NOMO-1 treated with dmso at 0.1 percent for 144 hours (cell line): ENCODE measurements at regions not wholly inside any gene's neighbourhood (a gene's known extent, or its start where the extent isn't known, plus 50 kb on each side); places are given as distances from the start of the nearest gene placed in this dataset.
A peak's percentile ranks its signal among the peaks of the same experiment; 100 is the strongest.

Source experiments
- DNase-seq: peaks from one replicate; lab custom pipeline; 2025; ENCODE audit not compliant: unreplicated experiment; lab: John Stamatoyannopoulos, UW

DNA sequence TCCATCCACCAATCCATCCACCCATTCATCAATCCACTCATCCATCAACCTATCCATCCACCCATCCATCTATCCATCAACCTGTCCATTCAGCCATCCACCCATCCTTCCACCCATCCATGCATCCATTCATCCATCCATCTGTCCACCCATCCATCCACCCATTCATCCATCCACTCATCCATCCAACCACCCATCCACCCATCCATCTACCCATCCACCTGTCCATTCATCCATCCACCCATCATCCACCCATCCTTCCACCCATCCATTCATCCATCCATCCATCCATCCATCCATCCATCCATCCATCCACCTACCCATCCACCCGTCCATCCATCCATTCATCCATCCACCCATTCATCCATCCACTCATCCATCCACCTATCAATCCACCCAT is 195.8 kb downstream of the NXNL2 start:
- DNase-seq = no peak

DNA sequence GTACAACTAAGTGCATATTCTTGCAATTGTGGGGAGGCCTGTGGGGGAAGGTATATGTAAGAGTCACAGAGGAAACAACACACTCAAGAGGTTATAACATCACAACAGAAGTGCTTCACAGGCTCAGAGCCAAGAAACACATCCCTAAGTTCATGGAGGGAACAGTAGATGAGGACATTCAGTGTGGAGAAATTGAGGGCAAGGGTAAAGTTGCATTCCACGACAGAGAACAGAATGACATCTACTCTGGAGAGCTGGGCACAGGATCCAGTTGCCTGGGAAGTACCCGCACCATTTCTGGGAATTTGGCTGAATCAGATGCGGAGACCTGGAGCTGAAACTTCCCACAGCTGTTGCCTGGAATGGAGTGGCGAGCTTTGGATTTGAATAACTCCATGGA is 197.2 kb downstream of the NXNL2 start:
- DNase-seq = no peak

DNA sequence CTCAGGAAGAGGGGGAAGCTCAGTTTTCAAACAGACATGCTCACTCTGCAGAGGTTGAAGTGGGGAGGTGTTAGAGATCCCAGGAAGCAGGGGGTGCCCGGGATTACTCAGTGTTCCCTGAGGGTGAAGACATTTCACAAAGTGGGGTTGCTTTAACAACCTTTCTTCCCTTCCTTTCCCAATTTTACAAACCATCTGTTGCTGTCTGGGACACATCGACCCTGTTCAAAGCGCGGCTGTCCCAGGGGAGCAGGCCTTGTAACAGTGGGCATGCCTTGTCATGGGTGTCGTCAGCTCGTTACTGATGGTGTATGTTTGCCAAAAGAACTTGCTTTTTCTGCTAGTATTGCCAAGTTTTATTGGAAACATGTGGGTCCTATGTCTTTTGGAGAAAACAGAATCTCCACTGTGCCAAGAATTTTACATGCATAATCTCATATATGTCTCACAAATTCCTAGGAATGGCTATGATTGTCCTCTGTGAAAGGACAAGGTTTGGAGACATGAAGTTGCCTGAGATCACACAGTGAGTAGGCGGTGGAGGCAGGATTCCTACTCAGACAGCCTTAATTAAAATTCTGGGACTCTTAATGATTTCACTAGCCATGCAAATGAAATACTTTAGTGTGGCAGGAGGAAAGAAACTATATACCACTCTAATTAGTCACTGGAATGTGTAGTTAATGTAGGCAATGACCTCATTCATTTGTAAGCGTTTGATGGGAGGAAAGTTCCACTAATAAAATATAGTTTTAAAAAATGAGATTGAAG is 198.9 kb downstream of the NXNL2 start:
- no peak for DNase-seq

DNA sequence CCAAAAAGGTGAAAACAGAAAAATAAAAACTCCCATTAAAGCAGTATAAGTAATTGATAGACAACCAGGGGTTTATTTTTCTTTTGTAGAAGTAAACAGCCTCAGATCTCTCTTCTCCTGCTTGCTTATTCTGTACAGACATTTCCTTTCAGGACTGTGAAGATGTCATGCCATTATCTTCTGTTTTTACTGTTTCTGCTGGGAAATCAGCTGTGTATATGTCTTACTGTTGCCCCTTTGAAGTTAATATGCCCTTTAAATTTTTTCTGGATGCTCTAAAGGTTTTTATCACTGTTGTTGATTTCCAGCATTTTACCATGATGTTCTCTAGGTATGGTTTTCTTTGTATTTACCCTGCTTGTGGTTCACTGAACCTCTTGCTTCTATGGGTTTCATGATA is 199.5 kb downstream of the NXNL2 start:
- DNase-seq = no peak

DNA sequence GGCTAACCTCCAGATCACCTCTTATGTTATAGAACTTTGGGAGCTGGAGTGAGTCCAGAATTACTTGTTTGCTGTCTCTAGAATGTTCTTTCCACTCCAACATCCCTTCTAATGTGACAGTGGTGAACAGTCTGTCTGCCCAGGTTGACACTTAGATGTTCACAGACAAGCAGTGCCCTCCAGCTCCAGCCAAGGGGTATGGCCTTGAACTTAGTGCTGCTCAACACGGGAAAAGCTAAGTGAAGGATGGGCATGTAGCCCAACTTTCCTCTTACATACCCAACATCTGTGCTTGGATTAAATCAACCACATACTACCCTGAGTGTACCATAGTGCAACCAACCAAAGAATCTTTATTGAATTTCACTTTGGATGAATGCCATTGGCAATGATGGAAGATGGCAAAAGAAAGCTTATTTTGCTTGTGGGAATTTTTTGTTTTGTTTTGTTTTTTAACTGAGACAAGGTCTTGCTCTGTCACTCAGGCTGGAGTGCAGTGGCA is 201.2 kb downstream of the NXNL2 start:
- DNase-seq = no peak

DNA sequence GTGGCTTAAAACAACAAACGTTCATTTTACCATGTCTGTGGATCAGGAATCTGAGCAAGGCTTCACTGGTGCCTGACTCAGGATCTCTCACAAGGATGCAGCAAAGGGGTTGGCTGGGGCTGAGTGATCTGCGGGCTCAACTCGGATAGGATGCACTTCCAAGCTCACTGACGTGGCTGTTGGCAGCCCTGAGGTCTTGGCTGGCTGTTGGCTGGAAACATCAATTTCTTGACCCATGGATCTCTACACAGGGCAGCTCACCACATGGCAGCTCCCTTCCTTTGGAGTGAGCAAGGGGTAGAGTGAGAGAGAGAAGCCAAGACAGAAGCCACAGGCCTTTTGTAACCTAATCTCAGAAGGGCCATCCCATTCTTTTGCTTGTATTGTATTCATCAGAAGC is 202.1 kb downstream of the NXNL2 start:
- no peak for DNase-seq

DNA sequence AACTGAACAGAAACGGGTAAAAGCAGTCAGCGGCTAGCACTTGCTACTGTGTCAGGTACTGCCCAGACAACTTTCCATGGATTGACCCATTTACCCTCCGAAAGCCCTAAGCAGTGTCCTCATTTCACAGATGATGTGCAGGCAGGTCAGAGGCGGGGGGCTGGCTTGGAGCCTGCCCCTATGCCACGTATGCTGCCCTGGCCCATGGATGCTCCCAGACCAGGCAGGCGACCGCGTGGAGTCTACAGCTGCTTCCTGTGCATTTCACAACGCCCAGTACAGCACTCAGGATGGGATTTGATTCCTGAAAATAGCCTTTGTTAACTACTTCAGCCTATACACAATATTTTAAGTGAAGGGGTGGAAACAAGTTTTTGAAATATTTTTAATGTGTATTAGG is 202.9 kb downstream of the NXNL2 start:
- no peak for DNase-seq

DNA sequence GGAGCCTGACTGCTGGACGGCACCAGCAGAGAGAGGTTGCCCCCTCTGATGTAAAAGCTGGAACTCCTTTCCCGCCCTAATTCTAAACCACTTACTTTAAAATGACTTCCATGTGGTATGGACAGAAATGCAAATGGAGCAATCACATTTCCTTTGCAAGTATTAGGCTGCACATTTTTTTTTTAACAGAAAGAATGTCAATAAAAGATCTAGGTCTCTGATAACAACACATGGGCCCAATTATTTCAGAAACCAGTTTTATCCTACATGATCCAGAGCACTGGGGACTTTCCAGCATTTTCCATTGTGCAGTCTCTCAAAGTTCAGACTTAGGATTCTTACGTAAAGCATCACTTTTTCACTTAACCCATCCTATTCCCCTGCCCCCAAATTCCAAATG is 203.7 kb downstream of the NXNL2 start:
- DNase-seq = no peak

DNA sequence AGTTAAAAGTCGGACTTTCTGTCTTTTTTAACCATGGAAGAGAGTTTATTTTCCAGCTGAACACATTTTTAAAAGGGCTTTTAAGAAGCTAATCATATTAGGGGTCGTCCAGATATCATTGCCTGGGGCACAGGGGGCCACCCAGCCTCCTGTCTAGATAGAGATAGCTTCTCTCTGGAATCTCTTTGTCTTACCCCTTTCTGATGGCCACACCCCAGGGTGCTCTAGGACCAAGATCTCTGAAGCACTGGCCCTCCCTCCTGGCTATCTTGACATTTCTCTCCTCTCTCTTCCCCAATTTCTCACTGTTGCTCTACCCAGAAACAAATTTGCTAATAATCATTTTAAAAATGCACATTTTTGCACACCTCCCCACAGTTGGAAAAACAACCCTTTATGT is 204.4 kb downstream of the NXNL2 start:
- no peak for DNase-seq

DNA sequence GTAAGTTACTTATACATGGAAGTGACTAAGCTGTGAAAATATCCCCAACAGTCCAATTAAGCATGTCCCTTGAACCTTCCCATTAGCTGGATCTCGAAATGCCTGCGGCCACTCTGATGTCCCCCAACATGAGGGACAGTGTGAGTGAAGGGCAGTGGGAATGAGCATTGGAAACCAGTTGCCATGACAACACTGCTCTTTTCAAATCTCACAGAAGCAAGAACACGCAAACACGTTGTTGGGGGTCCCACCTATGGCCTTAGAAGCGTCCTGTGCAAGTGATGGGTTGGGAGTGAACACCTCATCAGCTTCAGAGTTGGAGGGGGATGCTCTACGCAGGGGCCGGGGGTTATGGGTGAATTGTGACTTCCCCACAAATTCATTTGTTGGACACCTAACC is 205.9 kb downstream of the NXNL2 start:
- DNase-seq = no peak

DNA sequence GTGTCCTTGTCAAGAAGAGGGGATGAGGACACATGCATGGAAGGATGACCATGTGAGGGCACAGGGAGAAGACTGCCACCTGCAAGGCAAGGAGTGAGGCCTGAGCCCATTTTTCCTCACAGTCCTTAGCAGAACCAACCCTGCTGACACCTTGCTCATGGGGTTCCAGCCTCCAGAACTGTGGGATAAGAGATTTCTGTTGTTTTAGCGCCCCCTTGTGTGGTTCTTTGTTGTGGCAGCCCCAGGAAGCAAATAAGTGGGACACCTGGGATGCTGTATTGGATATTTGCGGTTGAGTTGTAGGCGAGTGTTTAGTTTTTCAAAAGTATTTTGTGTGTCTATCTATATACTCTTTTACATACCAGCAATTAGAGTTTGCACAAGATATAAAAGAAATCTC is 206.4 kb downstream of the NXNL2 start:
- DNase-seq = no peak

DNA sequence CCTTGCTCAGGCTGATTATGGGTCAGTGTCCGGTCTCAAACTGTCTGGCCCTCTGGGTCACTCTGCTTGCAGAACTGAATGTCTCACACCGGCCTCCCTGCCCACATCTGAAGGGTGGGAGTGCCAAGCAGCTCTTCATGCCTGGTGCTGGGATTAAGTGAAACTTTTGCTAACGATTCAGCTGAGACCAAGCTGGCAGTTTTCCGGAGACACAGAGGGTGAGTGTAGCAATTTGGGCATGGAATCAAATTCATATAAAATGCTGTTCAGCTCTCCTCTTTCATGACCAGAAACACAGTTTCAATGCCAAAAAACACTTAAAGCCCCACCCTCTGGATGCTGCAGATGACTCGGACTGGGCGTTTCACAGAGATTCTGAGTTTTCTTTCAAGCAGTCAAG is 207.5 kb downstream of the NXNL2 start:
- DNase-seq = no peak

DNA sequence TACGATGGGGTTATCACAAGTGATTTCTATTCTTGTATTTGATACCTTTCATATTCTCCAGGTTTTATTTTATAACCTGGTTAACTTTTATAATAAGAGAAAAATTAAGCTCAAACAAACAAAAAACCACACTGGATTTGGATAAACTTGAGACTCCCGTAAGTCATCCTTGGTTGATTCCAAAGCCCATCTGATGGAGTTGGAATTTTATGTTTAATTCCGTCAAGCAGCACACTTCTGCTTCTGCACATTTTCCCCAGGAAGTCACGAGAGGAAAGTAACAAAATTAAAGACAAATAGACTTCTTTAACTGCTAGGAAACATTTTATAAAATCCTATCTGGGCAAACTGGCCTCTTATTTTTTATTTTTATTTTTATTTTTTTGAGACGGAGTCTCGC is 207.9 kb downstream of the NXNL2 start:
- DNase-seq = no peak

DNA sequence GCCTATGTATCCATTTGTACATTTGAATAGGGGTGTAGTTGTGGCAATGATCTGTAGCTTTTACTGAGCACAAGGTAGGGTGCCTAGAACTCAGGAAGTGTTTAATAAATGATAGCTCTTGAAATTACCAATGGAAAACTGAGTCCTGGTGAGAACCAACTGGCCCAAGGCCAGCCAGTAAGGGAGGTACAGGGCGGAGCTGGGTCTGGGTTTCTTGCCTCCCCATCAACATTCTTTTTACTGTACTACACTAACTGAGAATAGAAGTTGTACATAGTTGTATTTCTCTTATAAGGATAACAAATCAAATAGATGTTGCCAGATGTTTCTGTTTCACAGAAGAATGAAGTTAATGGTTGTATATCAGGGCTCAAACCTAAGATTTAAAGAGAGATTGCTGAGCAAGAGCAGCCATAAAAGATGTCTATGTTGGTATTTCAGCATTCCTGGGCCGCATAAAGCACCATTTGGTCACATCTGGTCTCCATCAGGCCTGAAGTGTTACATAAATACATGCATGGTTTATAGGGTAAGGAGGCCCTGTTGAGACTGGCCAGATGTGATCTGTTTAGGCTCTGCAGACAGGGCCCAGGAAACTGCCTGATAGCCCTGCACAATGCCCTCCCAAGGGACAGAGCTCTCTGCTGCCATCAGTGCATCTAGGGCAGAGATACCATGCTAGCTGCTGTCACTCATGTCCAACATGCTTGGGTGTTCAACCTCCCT is 210.5 kb downstream of the NXNL2 start:
- DNase-seq = no peak

DNA sequence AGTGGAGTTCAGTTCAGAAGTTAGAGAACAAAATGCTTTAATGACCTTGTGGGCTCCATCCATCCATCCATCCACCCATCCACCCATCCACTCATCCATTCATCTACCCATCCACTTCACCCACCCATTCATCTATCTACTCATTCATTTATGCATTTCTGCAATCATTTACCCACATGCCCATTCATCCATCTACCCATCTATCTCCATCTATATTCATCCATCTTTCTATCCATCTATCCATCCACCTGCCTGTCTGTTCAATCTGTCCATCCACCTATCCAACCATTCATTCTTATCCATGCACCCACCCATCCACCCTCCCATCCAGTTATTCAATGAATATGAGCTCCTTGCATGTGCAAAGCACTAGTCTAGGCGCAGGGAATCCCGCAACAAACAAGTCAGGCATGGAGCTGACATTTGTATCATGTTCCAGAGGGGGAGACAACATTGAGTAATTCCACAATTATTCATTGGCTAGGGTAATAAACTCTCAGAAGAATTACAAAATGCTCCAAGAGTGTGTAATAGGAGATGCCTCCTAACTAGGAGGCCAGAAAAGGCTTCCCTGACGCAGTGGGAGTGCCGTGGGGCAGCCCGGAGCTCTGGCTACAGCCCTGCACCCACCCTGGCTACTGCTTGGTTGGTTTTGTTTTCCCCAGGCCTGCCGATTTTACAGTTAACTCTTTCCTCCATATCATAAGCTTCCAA is 211.2 kb downstream of the NXNL2 start:
- DNase-seq = no peak

DNA sequence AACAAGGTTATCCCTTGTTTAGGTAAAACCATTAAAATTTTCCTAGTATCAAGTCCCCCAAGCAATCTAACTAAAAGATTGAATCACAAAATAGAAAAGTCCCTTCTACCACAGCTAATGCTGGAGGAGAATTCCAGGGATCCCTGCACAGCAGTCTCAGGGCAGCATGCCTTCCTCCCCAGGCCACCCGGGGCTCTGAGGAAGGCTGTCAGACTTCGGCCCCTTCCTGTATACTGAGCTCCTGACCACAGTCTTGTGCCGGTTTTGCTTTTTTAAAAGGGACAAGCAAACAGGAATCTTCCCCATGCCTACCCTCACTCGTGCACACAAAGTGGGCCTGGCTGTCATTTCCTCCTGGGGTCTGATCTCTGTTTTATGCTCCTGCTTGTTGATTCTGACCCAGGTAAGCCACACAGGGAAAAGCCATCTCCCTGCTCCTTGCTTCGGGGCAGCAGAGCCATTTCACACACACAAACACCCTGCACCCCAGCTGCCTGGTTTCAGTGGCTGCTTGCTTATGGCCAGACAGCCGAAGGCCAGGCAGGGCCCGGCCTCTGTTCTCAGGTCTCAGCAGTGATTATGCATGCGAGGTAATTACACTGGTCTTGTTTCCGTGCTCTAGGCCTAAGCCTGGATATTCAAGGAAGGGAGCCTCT is 211.9 kb downstream of the NXNL2 start:
- no peak for DNase-seq

DNA sequence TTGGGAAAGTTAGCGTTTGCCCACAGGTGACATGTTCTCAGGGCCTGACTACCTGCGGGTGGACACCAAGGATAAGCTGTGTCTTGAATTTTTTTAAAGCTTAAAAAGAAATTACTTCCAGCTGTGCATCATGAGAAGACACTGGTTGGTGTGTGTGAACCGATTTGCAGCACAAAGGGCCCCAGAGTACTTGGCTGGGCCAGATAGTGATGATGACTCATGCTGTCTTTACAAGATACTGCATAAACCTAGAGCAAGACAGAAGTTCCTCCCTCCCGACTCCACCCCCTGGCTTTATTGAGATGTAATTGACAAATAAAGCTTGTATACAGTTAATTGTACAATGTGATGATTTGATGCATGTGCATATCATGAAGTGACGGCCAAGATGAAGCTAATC is 212.8 kb downstream of the NXNL2 start:
- peak; percentile 25 for DNase-seq

DNA sequence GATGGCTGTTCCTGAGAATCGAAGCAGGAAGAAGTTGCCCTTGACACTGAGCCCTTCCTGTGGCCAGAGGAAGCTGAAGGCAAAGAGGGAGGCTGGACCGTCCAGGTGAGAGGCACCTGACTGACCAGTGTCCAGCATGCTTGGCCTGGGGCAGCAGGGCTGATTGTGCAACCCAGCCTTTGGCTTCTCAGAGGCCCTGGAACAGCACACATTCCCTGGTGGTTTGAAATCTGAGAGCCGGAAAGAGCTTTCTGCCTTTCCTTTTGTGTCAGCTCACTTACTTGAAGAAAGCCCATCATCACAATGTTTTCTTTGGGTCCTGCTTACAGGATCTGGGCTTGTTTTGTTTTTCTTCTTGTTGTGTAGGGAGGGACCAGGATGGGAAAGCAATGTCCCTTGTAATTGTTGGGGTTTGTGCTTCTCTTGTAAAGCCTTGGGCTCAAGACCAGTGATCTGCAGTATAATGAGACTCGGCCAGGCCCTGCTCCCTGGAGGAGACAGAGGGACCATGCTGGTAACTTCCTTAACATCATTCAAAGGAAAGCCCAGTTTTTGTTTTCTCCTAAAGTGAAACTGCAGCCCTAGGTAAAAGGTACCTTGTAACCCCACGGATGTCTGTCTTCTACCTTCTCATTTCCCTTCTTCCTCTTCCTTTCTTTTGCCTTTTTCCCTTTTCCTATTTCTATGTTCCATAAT is 213.7 kb downstream of the NXNL2 start:
- no peak for DNase-seq

DNA sequence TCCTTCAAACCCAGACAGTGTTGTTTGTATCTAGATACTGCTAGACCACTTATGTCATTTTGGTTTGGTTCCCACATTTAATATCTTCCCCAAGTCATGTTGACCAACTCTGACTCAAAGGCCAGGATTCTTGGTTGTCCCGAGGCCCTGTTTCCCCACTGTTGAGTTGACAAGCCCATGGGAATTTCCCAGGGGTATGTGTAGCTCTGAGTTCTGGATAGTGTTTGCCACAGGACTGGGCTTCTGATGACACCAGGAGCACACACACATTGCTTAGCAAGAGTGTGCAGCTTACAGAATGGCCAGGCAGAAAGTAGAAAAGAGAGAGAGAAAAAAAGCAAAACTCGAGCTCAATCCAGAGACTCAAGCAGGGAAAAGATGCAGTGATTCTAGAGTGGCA is 214.4 kb downstream of the NXNL2 start:
- no peak for DNase-seq

DNA sequence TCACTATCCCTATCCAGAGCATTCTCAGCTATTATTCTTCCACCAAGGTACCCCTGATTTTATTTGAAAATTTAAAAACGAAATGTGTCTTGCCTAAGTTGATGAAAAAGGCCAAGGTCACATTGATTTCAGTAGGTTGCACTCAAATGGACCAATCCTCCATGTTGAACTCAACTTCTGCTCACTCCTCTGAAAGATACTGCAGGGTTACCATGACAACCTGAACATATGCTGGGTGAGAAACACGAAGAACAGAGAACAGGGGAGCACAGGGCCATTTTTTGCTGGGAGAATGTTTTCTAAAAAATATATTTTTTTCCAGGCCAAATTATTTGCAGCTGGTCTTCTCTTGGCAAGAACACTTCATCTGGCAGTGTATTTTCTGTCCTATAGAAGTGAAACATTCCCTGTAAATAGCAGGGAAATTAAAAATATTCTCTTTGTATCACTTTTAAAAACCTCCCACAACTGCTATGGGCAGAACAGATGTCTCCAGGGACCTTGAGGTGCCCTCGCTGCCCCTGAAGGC is 215.9 kb downstream of the NXNL2 start:
- no peak for DNase-seq

DNA sequence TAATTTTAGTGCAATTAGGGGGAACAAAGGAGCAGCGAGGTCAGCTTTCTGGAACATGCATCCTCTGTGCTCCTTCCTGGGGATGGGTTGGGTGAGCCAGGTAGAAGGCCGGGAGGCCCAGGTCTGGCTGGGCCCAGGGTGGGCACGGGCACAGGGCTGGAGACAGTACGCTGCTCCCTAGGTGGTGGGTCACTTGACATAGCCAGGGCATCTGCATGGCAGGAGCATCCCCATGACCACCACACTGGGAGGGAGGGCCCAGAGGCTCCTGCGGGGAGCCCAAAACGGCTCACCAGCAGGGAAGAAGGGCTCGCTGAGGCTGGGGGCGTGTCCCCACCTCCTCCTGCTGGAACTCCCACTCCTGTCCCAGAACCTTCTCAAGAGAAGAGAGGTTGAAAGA is 216.8 kb downstream of the NXNL2 start:
- no peak for DNase-seq
